ENCODE measurements at regions not wholly inside any gene's neighbourhood (a gene's known extent, or its start where the extent isn't known, plus 50 kb on each side); places are given as distances from the start of the nearest gene placed in this dataset.

GRCh38 chr12:68481181-68481941, 129.3 kb upstream of the RAP1B start:
- TF ChIP-seq JUND (IDR thresholded peaks at IDR 0.05), result no peak
- TF ChIP-seq CTCF (IDR thresholded peaks at IDR 0.05), result no peak
